Kasumi-1 (cell line): ENCODE measurements at regions not wholly inside any gene's neighbourhood (a gene's known extent, or its start where the extent isn't known, plus 50 kb on each side); places are given as distances from the start of the nearest gene placed in this dataset.
"Not testable (repeated sequence)": the region's sequence is repeated elsewhere in the genome, so short reads cannot be mapped to it uniquely, and the experiment has no call there.

Experiments
- DNase-seq, 2 experiments: peaks; one replicate each; lab custom pipeline; 2025; lab: John Stamatoyannopoulos, UW

DNA sequence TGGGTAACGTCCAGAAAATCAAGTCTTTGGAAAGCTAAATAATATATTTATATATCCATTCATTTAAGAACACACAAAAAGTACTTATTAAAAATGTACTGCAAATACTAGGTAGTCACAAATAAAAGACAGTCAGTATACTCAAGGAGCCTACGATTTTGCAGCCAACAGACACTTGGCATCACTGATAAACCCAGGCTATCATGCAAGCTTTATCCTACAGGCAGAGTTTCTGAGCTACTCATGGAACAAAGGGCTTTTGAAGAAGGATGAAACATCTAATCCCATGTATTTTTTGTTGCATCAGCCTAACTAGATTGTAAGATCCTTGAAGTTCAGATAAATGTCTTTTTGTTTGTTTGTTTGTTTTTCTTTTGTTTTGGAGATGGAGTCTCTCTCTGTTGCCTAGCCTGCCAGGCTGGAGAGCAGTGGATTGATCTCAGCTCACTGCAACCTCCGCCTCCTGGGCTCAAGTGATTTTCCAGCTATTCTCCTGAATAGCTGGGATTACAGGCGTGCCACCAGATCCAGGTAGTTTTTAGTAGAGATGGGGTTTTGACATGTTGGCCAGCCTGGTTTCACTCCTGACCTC lies 319.4 kb upstream of the MDFIC2 start:
- DNase-seq, result no peak

DNA sequence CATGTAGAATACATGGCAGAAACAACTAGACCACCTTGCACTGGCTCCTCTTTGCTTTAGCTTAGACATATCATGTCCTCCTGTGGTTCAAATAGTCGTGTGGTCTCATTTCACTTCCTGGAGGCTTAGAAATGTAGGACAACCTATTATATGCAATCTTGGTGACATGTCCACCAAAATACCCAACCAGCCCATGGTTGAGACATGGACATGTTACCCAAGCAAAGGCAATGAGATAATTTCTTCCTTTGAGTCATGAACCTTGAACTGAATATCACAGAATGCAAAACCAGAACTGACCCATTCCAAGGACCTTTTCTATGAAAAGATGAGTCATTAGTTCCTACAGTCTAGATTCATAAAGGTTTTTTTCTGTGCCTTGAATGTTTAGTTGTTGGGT lies 309.0 kb upstream of the MDFIC2 start:
- no peak for DNase-seq

DNA sequence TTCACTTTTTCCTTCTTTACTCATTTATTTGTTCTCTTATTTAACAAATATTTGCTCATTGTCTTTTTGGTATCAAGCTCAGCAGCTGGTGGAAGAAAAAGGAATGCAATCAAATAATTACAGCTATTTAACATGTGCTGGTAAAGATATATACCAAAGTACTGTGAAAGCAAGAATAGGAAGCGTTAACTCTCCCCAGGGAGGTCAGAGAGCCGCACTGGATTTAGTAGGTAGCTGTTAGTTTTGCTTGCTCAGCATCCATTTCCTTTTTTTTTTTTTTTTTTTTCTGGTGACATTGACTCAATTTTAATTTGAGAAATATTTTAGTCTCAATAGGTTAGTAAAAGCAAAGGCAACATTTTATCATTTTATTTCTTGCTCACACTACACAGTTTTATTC lies 308.5 kb upstream of the MDFIC2 start:
- DNase-seq, result no peak

DNA sequence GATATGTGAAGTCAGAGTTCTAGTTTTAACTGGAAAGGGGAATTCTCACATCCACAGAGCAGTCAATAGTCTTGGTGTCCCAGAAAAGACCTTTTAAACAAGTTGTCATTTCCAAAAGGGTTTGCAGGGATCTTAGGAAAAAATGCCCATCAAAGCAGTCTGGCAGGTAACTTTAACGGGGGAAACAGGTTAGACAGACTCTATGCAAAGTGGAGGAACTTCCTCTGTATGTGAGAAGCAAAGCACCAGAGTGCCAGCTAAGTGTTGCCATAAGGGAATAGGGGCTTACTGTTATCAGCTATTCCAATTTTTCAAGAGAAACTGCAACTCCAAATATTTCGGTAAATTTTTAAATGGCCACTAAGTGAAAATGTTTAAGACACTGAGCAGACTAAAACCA lies 307.9 kb upstream of the MDFIC2 start:
- DNase-seq, result no peak

DNA sequence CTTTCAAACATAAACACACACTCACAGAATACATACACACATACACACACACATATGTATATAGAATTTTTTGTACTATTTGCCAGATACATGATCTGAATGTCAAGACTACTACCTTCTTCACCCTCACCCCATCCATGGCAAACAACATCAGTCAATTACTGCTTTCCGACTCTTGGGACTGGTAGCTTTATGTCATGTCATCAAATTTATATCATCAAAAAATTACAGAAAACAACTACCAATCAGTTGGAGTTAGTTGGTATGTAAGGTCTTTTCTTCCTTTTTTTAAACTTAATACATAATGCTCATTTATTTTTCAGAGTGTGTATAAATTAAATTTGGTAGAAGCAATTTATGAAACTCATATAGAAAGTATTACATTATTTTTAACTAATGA lies 305.7 kb upstream of the MDFIC2 start:
- DNase-seq, result no peak

DNA sequence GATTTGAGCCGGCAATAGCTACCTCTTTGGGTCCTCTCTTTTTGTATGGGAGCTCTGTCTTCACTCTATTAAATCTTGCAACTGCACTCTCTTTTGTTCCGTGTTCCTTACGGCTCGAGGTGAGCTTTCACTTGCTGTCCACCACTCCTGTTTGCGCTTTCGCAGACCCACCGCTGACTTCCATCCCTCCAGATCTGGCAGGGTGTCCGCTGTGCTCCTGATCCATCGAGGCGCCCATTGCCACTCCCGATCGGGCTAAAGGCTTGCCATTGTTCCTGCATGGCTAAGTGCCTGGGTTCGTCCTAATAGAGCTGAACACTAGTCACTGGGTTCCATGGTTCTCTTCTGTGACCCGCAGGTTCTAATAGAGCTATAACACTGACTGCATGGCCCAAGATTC lies 304.9 kb upstream of the MDFIC2 start:
- DNase-seq, result not testable (repeated sequence)

DNA sequence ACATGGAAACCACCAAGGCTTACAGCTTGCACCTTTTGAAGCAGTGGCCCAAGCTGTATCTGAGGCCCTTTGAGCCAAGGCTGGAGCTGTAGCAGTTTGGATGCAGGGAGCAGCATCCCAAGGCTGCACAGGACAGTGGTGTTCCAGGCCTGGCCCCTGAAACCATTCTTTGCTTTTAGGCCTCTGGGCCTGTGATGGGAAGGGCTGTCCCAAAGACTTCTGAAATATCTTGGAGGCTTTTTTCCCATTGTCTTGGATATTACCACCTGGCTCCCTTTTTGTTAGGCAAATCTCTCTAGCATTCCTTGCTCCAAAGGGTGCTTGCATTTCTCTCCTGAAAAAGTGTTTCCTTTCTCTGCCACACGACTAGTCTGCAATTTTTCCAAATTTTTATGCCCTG lies 302.8 kb upstream of the MDFIC2 start:
- no peak for DNase-seq

DNA sequence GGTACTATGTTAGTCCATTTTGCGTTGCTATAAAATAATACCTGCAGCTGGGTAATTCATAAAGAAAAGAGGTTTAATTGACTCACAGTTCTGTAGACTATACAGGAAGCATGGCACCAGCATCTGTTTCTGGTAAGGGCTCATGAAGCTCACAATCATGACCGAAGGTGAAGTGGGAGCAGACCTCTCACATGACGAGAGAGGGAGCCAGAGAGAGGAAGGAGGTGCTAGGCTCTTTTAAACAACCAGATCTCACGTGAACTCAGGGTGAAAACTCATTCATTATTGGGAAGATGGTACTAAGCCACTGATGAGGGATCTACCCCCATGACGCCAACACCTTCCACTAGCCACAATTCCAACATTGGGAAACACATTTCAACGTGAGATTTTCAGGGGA lies 301.7 kb upstream of the MDFIC2 start:
- no peak for DNase-seq

DNA sequence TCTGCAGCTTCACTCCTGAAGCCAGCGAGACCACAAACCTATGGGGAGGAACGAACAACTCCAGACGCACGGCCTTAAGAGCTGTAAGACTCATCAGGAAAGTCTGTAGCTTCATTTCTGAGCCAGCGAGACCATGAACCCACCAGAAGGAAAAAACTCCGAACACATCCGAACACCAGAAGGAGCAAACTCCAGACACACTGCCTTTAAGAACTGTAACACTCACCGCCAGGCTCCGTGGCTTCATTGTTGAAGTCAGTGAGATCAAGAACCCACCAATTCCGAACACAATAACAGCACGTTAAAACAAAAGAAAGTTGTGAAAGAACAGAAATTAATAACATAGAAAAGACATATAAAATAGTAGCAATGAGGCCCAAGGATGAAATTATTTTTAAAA lies 300.5 kb upstream of the MDFIC2 start:
- no peak for DNase-seq

DNA sequence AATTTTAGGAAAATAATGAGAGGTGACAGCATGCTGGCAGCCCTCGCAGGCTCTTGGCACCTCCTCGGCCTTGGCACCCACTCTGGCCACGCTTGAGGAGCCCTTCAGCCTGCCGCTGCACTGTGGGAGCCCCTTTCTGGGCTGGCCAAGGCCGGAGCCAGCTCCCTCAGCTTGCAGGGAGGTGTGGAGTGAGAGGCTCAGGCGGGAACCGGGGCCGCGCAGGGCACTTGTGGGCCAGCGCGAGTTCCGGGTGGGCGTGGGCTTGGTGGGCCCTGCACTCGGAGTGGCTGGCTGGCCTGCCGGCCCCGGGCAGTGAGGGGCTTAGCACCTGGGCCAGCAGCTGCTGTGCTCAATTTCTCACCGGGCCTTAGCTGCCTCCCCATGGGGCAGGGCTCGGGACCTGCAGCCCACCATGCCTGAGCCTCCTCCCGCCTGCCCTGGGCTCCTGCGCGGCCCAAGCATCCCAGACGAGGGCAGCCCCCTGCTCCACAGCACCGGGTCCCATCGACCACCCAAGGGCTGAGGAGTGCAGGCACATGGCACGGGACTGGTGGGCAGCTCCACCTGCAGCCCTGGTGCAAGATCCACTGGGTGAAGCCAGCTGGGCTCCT lies 299.3 kb upstream of the MDFIC2 start:
- DNase-seq, result not testable (repeated sequence)

DNA sequence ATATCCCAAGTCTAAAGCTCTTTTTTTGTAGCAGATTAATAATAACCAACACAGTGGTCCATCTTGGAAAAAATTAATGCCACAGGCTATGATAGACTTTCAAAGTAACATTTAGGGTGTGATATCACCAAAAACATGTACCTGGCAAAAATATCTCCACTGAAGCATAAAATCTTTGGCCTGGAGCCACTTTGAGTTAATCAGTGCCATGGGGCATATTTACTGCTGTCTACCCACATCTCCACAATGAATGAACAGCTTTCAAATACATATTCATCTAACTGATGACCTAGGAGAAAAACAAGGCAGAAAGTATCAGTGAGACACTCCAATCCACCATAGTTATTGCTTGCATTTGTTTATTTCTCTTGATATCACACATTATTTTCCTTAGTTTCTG lies 296.0 kb upstream of the MDFIC2 start:
- no peak for DNase-seq

DNA sequence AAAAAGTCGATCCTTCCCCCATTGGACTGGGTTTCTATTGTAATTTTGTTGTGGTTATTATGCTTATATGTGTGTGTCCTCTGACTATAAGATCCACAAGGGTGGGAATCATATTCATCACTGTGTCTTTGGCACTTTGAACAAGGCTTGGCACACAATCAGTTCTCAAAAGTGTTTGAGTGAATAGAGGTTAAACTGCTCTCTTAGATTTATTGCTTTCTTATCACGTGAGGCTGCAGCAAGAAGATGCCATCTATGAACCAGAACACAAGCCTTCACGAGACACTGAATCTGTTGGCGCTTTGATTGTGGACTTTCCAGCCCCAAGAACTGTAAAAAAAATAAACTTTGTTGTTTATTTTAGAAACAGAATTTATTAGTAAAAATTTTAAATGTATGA lies 295.0 kb upstream of the MDFIC2 start:
- no peak for DNase-seq

DNA sequence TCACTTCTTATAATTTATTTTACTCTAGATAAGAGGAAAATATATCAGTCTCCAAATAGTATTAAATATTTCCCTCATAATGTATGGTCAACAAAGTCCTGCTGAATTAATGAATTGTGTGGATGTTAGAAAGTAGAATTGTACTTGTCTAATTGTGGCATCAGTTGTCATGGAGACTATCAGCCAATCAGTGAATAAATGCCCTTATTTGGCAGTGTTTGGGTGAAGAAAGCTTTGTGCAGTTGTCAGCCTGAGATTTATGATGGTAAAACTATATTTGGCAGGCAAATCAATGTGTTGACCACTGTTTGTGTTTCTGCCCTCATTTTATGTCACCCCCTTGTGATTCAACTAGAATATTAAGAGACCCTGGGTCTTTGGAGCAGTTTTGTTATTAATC lies 293.6 kb upstream of the MDFIC2 start:
- DNase-seq, result no peak

DNA sequence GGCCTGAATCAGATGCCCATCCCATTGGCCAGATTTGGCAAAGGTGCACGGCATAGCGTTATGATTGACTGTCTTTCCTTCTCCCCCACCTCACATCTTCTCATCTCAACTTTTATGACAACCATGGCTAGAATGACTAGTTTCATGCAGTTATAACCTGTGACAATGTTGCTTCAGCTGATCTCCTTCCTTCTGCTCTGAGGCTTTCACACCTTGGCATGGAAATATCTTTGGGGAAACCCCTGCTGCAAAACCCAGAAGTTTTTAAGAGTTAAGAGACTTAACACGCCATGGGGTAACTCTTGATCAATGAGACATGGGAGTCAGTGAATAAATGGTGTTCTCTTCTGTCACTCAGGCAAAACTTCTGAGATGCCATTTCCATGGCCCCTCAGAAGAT lies 290.7 kb upstream of the MDFIC2 start:
- no peak for DNase-seq

DNA sequence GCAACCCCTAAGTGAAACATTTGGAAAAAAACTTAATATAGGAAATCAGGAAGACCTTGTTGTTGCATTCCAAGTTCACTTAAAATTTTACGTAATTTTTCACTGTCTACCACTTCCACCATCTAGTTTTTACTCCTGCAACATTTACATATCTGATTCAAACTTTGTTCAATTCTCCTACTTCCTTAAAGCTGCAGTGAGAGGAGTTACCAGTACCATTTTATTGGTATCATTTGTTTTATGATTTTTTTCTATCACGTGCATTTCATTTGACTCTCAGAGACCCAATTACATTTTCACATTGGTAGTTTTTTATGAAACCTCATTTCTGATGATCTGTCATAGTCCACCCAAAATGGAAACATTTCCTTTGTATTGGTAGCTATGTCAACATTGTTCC lies 284.9 kb upstream of the MDFIC2 start:
- DNase-seq, result no peak

DNA sequence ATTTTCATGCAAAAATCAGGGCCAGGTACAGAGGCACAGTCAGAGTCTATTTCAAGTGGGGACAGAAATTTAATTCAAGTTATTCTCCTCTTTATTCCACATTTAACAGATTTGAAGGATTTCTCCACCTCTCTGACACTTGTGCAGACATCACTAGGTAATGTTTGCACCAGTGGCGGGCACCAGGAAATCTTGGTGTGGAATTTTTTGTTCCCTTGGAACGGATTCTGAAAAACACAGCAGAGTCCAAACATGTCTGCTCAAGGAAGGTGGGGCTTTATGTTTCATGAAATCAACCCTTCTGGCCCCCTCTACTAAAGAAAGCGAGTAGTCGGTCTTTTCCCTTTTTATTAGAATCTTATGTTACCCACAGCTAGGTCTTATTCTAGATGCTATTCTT lies 271.2 kb upstream of the MDFIC2 start:
- DNase-seq, result no peak

DNA sequence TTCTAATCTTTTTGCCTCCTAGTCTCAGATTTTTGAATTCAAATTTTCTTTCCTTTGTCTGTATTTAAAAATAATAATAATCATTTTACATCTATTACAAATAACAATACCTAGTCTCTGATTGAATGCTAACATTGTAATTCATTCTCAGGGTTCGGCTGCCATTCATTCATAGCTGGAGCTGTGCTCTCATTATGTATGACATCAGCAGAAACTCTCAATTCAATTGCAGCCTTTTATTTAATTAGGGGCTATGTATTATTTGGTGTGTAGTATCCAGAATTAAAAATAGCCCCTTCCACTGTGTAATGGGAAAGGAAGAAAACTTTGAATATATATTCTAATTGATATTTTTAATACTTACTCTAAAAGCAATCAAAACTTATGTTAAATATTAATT lies 270.4 kb upstream of the MDFIC2 start:
- DNase-seq, result no peak

DNA sequence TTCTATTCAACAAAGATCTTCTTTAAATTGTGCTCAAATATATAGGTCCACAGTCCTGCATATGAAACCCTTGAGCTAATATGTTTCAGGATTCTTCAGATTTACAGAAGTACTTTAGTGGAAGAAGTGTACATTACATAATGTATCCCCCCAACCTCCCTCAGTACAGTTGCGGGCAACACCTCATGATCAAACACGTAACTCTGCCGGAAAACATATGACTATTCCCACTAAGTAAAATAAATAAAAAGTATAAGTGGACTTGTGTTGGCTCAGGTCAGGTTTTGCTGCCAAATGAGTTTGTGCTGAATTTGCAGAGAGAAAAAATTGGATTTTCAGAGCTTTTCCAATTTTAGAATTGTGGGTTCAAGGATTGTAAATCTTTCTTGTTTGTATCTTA lies 267.6 kb upstream of the MDFIC2 start:
- DNase-seq, result no peak

DNA sequence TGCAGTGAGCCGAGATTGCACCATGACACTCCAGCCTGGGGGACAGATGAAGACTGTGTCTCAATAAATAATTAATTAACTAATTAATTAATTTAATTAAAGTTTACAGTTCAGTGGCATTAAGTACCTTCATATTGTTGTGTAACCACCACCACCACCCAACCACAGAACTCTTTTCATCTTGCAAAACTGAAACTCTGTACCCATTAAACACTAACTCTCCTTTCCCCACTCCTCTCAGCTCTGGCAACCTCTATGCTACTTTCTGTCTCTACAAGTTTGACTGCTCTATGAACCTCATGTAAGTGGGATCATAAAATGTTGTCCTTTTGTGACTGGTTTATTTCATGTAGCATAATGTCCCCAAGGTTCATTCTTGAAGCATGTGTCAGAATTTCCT lies 259.3 kb upstream of the MDFIC2 start:
- no peak for DNase-seq

DNA sequence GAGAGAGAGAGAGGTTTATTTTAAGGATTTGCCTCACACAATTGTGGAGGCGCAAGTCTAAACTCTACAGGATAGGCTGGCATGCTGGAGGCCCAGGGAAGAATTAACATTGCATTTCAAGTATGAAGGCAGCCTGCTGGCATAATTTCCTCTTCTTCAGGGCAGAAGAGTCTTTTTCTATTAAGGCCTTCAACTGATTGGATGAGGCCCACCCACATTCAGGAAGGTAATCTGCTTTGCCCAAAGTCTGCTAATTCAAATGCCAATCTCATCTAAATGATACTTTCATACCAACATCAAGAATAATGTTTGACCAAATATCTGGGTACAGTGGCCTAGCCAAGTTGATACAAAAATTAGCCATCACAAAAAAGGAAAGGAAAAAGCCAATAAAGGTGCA lies 258.1 kb upstream of the MDFIC2 start:
- DNase-seq, result no peak

DNA sequence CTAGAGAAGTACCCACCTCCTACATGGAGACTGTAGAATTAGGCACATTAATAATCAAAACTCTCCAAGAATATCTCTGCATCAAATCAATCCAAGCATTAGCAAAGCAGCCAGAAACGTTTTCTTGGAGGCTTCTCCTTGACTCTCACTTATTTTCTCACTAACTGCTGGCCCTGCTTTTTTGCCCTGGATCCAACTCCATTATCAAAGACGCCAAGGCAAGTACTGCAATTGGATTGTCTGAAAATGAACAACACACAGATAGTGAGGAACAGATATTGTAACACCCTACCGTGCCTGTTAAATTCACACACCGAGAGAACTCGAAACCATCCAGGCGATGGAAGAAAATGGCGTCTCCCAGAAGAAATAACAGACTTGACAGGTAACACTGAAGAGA lies 256.2 kb upstream of the MDFIC2 start:
- DNase-seq, result no peak

DNA sequence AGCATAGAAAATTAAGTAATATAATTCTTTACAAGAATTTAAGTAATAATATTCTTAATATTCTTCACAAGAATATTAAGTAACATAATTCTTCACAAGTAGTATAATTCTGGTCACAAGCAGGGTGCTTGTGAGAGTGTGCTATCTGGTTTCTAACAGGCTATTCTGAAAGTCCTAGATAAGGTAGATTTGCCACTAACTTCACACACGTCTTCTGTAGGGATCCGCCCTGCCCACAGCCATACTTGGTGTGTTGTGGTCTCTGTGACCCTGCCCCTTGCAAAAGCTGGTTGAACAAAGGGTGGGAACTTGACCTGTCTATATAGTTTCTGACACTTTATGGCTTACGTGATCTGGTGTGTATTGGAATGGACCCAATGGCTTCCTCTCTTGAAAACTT lies 253.4 kb upstream of the MDFIC2 start:
- no peak for DNase-seq

DNA sequence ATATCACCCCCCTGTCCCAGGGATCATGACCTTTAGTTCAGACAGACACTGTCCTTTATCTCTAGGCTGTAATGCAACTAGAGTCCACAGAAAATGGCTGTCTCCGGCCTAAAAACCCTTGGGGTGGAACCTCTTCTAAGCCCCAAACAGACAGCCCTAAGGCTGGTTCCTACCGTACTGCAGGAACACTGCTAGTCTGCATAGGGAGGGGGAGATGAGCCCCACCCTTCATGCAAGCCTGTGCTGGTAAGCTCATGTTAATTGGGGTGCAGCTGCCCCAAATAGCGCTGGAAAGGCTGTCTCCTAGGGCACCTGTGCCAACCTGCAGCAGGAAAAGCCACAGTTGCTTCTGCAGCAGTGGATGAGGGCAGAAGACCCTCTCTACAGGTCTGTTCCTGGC lies 252.1 kb upstream of the MDFIC2 start:
- no peak for DNase-seq

DNA sequence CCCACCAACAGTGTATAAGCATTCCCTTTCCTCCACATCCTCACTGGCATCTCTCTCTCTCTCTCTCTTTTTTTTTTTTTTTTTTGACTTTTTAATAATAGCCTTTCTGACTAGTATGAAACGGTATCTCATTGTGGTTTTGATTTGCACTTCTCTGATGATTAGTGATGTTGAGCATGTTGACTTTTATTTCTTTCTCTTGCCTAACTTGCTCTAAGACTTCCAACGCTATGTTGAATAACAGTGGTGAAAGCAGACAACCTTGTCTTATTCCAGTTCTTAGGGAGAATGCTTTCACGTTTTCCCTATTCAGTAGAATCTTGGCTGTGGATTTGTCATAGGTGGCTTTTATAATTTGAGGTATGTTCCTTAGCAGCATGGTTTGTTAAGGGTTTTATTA lies 249.4 kb upstream of the MDFIC2 start:
- no peak for DNase-seq

DNA sequence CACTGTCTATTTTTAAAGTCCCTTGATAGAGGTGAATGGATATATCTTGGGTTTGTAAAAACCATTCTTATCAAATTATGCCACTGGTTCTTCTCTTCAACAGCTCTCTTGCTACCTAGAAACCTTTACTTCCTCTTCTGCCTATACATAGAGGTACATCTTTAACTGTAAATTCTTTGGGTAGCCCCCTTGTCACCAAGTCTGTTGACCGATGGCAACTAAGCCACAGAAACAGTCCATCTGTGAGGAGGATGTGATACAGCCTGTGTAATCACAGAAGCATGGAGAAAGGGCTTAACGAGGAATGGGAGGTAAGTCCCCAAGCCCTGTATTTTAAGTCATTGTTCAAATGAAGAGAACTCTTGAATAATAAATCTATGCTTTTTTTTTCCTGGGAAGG lies 246.5 kb upstream of the MDFIC2 start:
- peak; percentile 6 to 10 for DNase-seq
